ENCODE measurements at regions not wholly inside any gene's neighbourhood (a gene's known extent, or its start where the extent isn't known, plus 50 kb on each side); places are given as distances from the start of the nearest gene placed in this dataset.

GRCh38 chr18:73563345-73563744, 584.3 kb downstream of the FBXO15 start:
- Histone ChIP-seq H3K4me1 (ENCODE audit: control insufficient read depth in 4 of 4, insufficient read depth in 4 of 4, low read length in 3 of 4) (no peaks in the 10 kb centered on the region), H3K36me3 (ENCODE audit: control insufficient read depth in 4 of 4, insufficient read depth in 3 of 4, low read depth in 1 of 4, low read length in 3 of 4) (no peaks in the 10 kb centered on the region), H3K9ac (ENCODE audit: low read depth in 1 of 2, low read length in 2 of 2) (no peak overlapping the region), H3K27me3 (ENCODE audit: control insufficient read depth in 4 of 4, insufficient read depth in 4 of 4, low read length in 3 of 4) (no peaks in the 10 kb centered on the region), H3K27ac (ENCODE audit: low read depth in 1 of 2, low read length in 2 of 2) (no peak overlapping the region), H3K4me3 (ENCODE audit: low read depth in 1 of 3, low read length in 3 of 3) (no peak overlapping the region), H3K9me3 (ENCODE audit: control insufficient read depth in 4 of 4, low read length in 3 of 4) (no peaks in the 10 kb centered on the region)
- 71% methylated on average over 4 of the region's 4 CpGs for WGBS
- no peak for DNase-seq (ENCODE audit: low spot score)
- TF ChIP-seq REST (IDR thresholded peaks at IDR 0.05): no peak
- no peak for TF ChIP-seq ZBTB33 (IDR thresholded peaks at IDR 0.05)
- TF ChIP-seq HNF4A (conservative IDR thresholded peaks at IDR 0.05): no peak
- TF ChIP-seq NR2F2 (IDR thresholded peaks at IDR 0.05): no peak
- no peak for TF ChIP-seq JUND (IDR thresholded peaks at IDR 0.05)
- TF ChIP-seq FOXA1 (IDR thresholded peaks at IDR 0.05): no peak
- TF ChIP-seq FOXA2 (IDR thresholded peaks at IDR 0.05): no peak
- TF ChIP-seq TAF1 (conservative IDR thresholded peaks at IDR 0.05): no peak
- no peak for TF ChIP-seq ATF3 (IDR thresholded peaks at IDR 0.05)
- TF ChIP-seq MAX (IDR thresholded peaks at IDR 0.05): no peak
- no peak for TF ChIP-seq CTCF (IDR thresholded peaks at IDR 0.05; ENCODE audit: low read depth, low read length, missing input control)
- no peak for TF ChIP-seq YY1 (IDR thresholded peaks at IDR 0.05)
- no peak for TF ChIP-seq HNF4G (IDR thresholded peaks at IDR 0.05)
- no peak for TF ChIP-seq SP1 (IDR thresholded peaks at IDR 0.05)
- no peak for TF ChIP-seq EGR1 (IDR thresholded peaks at IDR 0.05; ENCODE audit: low read depth in 2 of 2)
- TF ChIP-seq GABPA (IDR thresholded peaks at IDR 0.05 in 1 of 2, conservative IDR thresholded peaks at IDR 0.05 in 1 of 2): no peak
- no peak for TF ChIP-seq RXRA (IDR thresholded peaks at IDR 0.05)
- no peak for TF ChIP-seq RAD21 (IDR thresholded peaks at IDR 0.05)

All from liver (tissue), 8 donors.